Inferior parietal cortex (tissue), 1 donor: ENCODE measurements at regions not wholly inside any gene's neighbourhood (a gene's known extent, or its start where the extent isn't known, plus 50 kb on each side); places are given as distances from the start of the nearest gene placed in this dataset.
"Not testable (repeated sequence)": the region's sequence is repeated elsewhere in the genome, so short reads cannot be mapped to it uniquely, and the experiment has no call there.

Source experiments
- DNase-seq: peaks from one replicate; pipeline ENCODE4 v3.0.0-alpha.2; 2016; ENCODE audit errors: extremely low spot score

- no peak for DNase-seq
Measured at GRCh38 chr15:61404567-61404966, 175.5 kb upstream of the RORA start.

GRCh38 chr15:61403884-61404283 is 174.8 kb upstream of the RORA start:
- DNase-seq: no peak

- no peak for DNase-seq
Measured at GRCh38 chr15:61401903-61402698, 173.0 kb upstream of the RORA start.

GRCh38 chr15:61398310-61398709 is 169.2 kb upstream of the RORA start:
- DNase-seq: no peak

- DNase-seq: no peak
Measured at GRCh38 chr15:61396235-61396919, 167.3 kb upstream of the RORA start.

- no peak for DNase-seq
Measured at GRCh38 chr15:61393949-61394348, 164.8 kb upstream of the RORA start.

GRCh38 chr15:61393524-61393923 is 164.4 kb upstream of the RORA start:
- DNase-seq: no peak

GRCh38 chr15:61390138-61390537 is 161.0 kb upstream of the RORA start:
- DNase-seq: no peak

DNA sequence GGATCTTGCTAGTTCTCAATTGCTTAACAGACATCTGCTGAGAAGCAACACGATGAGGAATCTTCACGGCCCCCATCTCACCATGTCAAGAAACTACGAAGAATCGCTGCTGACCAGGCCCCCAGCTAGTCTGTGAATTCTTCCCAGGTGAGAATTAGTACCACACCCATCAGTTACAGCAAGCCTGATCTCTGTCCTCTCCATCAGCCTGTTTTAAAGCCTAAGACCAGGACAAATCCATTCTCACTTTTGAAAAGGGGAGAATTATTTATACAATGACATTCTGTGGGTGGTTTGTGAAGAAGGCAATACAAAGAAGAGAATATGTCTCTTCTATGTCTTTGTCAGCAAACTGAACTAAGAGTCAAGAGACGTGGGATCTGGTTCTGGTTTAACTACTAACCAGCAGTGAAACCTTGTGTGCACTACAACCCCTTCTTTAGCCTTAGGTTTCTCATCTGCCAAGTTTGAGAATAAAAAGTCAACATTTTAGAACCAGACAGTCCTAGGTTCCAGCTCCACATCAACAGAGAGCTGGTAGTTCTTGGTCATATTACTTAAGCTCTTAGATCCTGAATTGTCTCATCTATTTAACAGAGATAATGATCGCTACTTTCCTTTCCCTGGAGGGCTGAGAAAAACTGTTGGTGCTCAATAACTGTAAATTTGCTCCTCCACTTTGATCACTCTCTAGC is 160.4 kb upstream of the RORA start:
- no peak for DNase-seq

DNA sequence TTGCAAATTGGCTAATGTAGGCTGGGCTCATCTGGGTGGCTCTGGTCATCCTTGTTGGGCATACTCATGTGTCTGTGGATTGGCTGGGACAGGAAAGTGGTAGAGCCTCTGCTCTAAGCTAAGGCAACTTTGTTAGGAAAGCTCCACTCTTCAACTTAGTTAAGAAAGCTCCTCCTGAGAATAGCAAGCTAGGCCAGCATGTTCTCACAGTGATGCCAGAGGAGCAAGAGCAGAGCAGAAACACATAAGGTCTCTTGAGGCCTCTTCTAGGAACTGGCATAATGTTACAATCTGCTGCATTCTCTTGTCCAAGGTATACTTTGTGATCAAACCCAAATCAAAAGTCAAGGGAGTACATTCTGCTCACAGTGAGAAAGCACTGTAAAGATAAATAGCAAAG is 158.6 kb upstream of the RORA start:
- no peak for DNase-seq

- DNase-seq: no peak
Measured at GRCh38 chr15:61383421-61383820, 154.3 kb upstream of the RORA start.

GRCh38 chr15:61382927-61383326 is 153.8 kb upstream of the RORA start:
- no peak for DNase-seq

- DNase-seq: no peak
Measured at GRCh38 chr15:61381501-61381900, 152.4 kb upstream of the RORA start.

DNA sequence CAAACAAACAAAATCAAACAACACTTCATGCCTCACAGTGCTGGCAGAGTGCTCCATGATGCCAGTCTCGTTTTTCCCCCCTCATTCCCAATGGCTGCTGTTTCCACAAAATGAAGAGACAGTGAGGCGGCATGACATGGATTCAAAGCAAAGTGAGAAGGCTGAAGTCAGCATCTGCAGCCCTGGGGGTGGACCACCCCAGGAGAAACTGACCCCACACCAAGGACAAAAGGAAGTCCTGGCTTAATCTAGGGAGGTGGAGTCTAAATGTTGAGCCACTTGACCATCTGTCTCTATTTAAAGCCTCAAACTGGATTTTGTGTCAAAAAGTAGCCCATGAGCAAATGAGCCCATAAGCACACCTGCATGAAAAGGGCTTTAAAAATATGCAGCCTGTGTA is 151.2 kb upstream of the RORA start:
- no peak for DNase-seq

- no peak for DNase-seq
Measured at GRCh38 chr15:61379005-61379404, 149.9 kb upstream of the RORA start.

DNA sequence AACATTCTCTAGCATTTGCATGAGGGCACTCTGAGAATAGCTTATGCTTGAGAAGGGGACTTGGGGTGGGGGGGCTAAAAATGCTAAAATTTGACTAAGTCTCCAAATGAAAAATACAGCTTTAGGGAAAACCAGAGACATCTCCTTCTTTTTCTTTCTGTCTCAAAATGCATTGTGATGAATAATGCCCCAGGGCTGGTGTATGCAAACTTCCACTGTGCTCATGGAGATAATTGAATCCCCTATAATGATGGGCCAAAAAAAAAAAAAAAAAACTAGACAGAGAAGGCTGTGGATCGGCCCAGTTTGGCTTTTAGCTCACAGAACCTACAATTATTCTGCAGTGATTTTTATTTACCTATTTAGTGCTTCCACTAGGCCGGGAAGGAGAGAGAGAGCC is 147.9 kb upstream of the RORA start:
- DNase-seq: no peak

- no peak for DNase-seq
Measured at GRCh38 chr15:61376516-61376915, 147.4 kb upstream of the RORA start.

DNA sequence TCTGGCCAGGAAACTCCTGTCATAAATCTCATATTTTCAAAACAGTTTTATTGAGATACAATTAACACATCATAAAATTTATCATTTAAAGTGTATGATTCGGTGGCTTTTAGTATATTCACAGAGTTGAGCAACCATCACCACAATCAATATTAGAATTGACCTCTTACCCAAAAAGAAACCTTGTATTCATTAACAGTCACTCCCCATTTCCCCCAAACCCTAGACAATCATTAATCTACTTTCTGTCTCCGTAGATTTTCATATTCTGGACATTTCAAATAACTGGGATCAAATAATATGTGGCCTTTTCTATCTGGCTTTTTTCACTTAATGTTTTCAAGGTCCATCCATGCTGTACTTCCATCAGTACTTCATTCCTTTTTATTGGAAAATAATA is 145.7 kb upstream of the RORA start:
- DNase-seq: no peak

DNA sequence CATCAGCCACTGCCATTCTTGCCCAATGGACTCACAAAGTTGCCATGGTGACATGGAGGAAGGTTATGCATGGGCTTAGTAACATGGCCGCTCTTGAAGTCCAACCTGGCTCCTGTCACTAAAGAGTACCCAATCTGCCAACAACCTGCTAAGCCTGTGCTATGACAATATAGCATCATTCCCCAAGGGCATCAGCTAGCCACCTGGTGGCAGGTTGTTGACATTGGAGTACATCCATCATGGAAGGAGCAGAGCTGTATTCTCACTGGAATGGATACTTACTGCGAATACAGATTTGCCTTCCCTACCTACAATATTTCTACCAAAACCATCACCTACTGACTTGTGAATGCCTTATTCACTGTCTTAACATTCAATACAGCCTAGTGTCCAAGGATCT is 138.9 kb upstream of the RORA start:
- no peak for DNase-seq

DNA sequence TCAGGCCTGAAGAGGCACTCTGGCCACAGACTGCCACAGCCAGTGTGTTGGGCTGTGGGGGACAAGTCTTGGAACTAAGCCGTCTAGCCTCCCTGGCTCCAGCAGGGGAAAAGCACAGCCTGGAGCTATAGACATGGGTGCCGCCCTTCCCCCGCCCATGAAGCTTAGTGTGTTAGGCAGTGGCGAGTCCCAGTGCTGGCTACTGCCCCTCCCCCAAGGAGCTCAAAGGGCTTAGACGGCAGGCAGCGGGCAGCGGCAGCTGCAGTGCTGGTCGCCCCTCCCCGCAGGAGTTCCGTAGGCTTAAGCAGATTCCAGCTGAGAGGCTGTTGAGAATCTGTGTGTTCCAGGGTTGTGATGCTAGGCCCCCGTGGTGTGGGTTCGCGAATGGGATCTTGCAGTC is 135.8 kb upstream of the RORA start:
- no peak for DNase-seq

DNA sequence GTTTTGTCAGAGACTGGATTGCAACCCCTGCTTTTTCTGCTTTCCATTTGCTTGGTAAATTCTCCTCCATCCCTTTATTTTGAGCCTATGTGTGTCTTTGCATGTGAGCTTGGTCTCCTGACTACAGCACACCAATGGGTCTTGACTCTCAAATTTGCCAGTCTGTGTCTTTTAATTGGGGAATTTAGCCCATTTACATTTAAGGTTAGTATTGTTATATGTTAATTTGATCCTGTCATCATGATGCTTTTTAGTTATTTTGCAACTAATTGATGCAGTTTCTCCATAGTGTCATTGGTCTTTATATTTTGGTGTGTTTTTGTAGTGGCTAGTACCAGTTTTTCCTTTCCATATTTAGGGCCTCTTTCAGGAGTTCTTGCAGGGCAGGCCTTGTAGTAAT is 133.8 kb upstream of the RORA start:
- not testable (repeated sequence) for DNase-seq

GRCh38 chr15:61344293-61344692 is 115.2 kb upstream of the RORA start:
- DNase-seq: no peak

- DNase-seq: no peak
Measured at GRCh38 chr15:61342390-61342789, 113.3 kb upstream of the RORA start.
